Tibial artery (tissue), 4 donors: ENCODE measurements at regions not wholly inside any gene's neighbourhood (a gene's known extent, or its start where the extent isn't known, plus 50 kb on each side); places are given as distances from the start of the nearest gene placed in this dataset.

Experiments used
- DNase-seq, 2 donors: peaks; one replicate each; pipeline ENCODE4 v3.0.0-alpha.2; 2019
- H3K27ac ChIP-seq, 2 donors: fragments of 200-600 bp; sonication (generic) in 1 of 2; 1 replicate in 1 of 2; 2 replicates in 1 of 2; pipeline ENCODE4 v1.5.1; 2018 to 2019; ENCODE audit warnings: mild to moderate bottlenecking in 1 of 2
- H3K27me3 ChIP-seq, 2 donors: fragments of 200-600 bp; sonication (generic) in 1 of 2; one replicate each; pipeline versions ENCODE4 v1.5.1 to v1.6.0; 2016 to 2019
- H3K36me3 ChIP-seq, 3 donors: fragments of 200-600 bp; sonication (generic) in 2 of 3; one replicate each; pipeline ENCODE4 v1.5.1; 2016 to 2019; ENCODE audit warnings: mild to moderate bottlenecking in 2 of 3
- H3K4me1 ChIP-seq, 4 donors: fragments of 200-600 bp; sonication (generic) in 2 of 4; 1 replicate in 3 of 4; 2 replicates in 1 of 4; pipeline ENCODE4 v1.5.1; 2016 to 2019
- H3K4me3 ChIP-seq, 2 donors: fragments of 200-600 bp; sonication (generic) in 1 of 2; 1 replicate in 1 of 2; 2 replicates in 1 of 2; pipeline ENCODE4 v1.5.1; 2018 to 2019; ENCODE audit warnings: mild to moderate bottlenecking in 2 of 2
- H3K9me3 ChIP-seq, 3 donors: fragments of 200-600 bp; sonication (generic) in 1 of 3; one replicate each; pipeline ENCODE4 v1.5.1; 2016 to 2019
- CTCF ChIP-seq, 2 experiments: fragments of 200-600 bp in 1 of 2; fragments of 450-650 bp in 1 of 2; IDR thresholded peaks; one replicate each; pipeline ENCODE4 v1.5.1; 2017 to 2019; ENCODE audit warnings: antibody characterized with exemption in 2 of 2, mild to moderate bottlenecking in 1 of 2, moderate library complexity in 1 of 2
- intact Hi-C: fragments of 100-400 bp; cut with DNase I; formaldehyde crosslinking; loops from one replicate; pipeline ENCODE4 v1.15.0; 2023; ENCODE audit warnings: low total_unique reads

GRCh38 chr13:80109303-80109702 is 231.6 kb downstream of the SPRY2 start:
- DNase-seq = no peak
- intact Hi-C loops = no loop called here
- Histone ChIP-seq H3K27me3 (no peaks in the 10 kb centered on the region), H3K4me3 (no peak overlapping the region), H3K36me3 (no peaks in the 10 kb centered on the region), H3K27ac (no peak overlapping the region), H3K9me3 (no peaks in the 10 kb centered on the region), H3K4me1 (no peaks in the 10 kb centered on the region)
- no peak for TF ChIP-seq CTCF (IDR thresholded peaks at IDR 0.05)

GRCh38 chr13:80105350-80105749 is 235.6 kb downstream of the SPRY2 start:
- DNase-seq = no peak
- intact Hi-C loops = no loop called here

GRCh38 chr13:80101040-80101439 is 239.9 kb downstream of the SPRY2 start:
- Histone ChIP-seq H3K9me3 (no peaks in the 10 kb centered on the region), H3K27ac (no peak overlapping the region), H3K36me3 (no peaks in the 10 kb centered on the region), H3K4me1 (no peaks in the 10 kb centered on the region), H3K27me3 (no peaks in the 10 kb centered on the region), H3K4me3 (no peak overlapping the region)
- no peak for TF ChIP-seq CTCF (IDR thresholded peaks at IDR 0.05)
- DNase-seq = no peak
- intact Hi-C loops = no loop called here

More at GRCh38 chr13:80105350-80105749, 235.6 kb downstream of the SPRY2 start:
- no peaks in the 10 kb centered on the region for H3K4me1 ChIP-seq
- no peak for TF ChIP-seq CTCF (IDR thresholded peaks at IDR 0.05)
- H3K4me3 ChIP-seq = no peak overlapping the region
- no peak overlapping the region for H3K27ac ChIP-seq
- no peaks in the 10 kb centered on the region for H3K27me3 ChIP-seq
- no peaks in the 10 kb centered on the region for H3K36me3 ChIP-seq
- no peaks in the 10 kb centered on the region for H3K9me3 ChIP-seq

GRCh38 chr13:80100636-80101035 is 240.3 kb downstream of the SPRY2 start:
- Histone ChIP-seq H3K4me3 (no peak overlapping the region), H3K27ac (no peak overlapping the region), H3K4me1 (no peaks in the 10 kb centered on the region), H3K27me3 (no peaks in the 10 kb centered on the region), H3K36me3 (no peaks in the 10 kb centered on the region), H3K9me3 (no peaks in the 10 kb centered on the region)
- no peak for DNase-seq
- TF ChIP-seq CTCF (IDR thresholded peaks at IDR 0.05) = no peak
- intact Hi-C loops = no loop called here

GRCh38 chr13:80097561-80097960 is 243.4 kb downstream of the SPRY2 start:
- Histone ChIP-seq H3K27me3 (no peaks in the 10 kb centered on the region), H3K4me1 (peaks cover 0 to 3% (median 0%) of the 10 kb centered on the region in 4 donors), H3K27ac (no peak overlapping the region), H3K4me3 (no peak overlapping the region), H3K36me3 (no peaks in the 10 kb centered on the region), H3K9me3 (no peaks in the 10 kb centered on the region)
- DNase-seq = no peak
- intact Hi-C loops = no loop called here
- no peak for TF ChIP-seq CTCF (IDR thresholded peaks at IDR 0.05)

- intact Hi-C loops = no loop called here
- H3K27me3 ChIP-seq = no peaks in the 10 kb centered on the region
- no peaks in the 10 kb centered on the region for H3K36me3 ChIP-seq
- H3K9me3 ChIP-seq = no peaks in the 10 kb centered on the region
- no peak overlapping the region for H3K4me3 ChIP-seq
- H3K4me1 ChIP-seq = peaks cover 0 to 3% (median 0%) of the 10 kb centered on the region in 4 donors
- no peak overlapping the region for H3K27ac ChIP-seq
- no peak for TF ChIP-seq CTCF (IDR thresholded peaks at IDR 0.05)
- DNase-seq = no peak
These were observed 244.5 kb downstream of the SPRY2 start for GRCh38 chr13:80096383-80096782.
